GM23338 (cell line): ENCODE measurements at regions not wholly inside any gene's neighbourhood (a gene's known extent, or its start where the extent isn't known, plus 50 kb on each side); places are given as distances from the start of the nearest gene placed in this dataset.

Experiments
- ATAC-seq: fragments of 200-7000 bp; cut with Tn5 transposase; 3 replicates; pipeline ENCODE4 v1.9.1; 2020
- DNase-seq: peaks from one replicate; pipeline ENCODE4 v3.0.0-alpha.2; 2015; ENCODE audit warnings: low spot score
- H2AFZ ChIP-seq: fragments of 200-600 bp; sonication (generic); 2 replicates; pipeline ENCODE4 v1.8.0; 2016; ENCODE audit warnings: antibody characterized with exemption, mild to moderate bottlenecking, moderate library complexity
- H3F3A ChIP-seq: fragments of 200-600 bp; sonication (generic); replicated peaks from 2 replicates; pipeline ENCODE4 v1.8.0; 2017; ENCODE audit warnings: antibody characterized with exemption, mixed run types, low read depth
- H3K27ac ChIP-seq: fragments of 200-600 bp; sonication (generic); 2 replicates; pipeline ENCODE4 v1.6.1; 2016; ENCODE audit warnings: low read depth
- H3K27me3 ChIP-seq: fragments of 200-600 bp; sonication (generic); 2 replicates; pipeline ENCODE4 v1.8.0; 2016; ENCODE audit warnings: mild to moderate bottlenecking, mixed run types, moderate library complexity; ENCODE audit not compliant: insufficient read depth
- H3K36me3 ChIP-seq: fragments of 200-600 bp; sonication (generic); 2 replicates; pipeline ENCODE4 v1.8.0; 2016; ENCODE audit warnings: mild to moderate bottlenecking; ENCODE audit not compliant: insufficient read depth
- H3K4me1 ChIP-seq: fragments of 200-600 bp; sonication (generic); 2 replicates; pipeline ENCODE4 v1.8.0; 2016; ENCODE audit warnings: mild to moderate bottlenecking, moderate library complexity; ENCODE audit not compliant: insufficient read depth
- H3K4me2 ChIP-seq: fragments of 200-600 bp; sonication (generic); 2 replicates; pipeline ENCODE4 v1.7.1; 2017; ENCODE audit warnings: mixed run types
- H3K4me3 ChIP-seq: fragments of 200-600 bp; sonication (generic); 2 replicates; pipeline ENCODE4 v1.6.1; 2016; ENCODE audit warnings: mixed run types
- H3K79me2 ChIP-seq: fragments of 200-600 bp; sonication (generic); replicated peaks from 2 replicates; pipeline ENCODE4 v1.8.0; 2017; ENCODE audit warnings: mild to moderate bottlenecking; ENCODE audit not compliant: insufficient read depth
- H3K9me2 ChIP-seq: fragments of 200-600 bp; sonication (generic); 2 replicates; pipeline ENCODE4 v1.8.0; 2017; ENCODE audit not compliant: insufficient read depth
- H4K20me1 ChIP-seq: fragments of 200-600 bp; sonication (generic); replicated peaks from 2 replicates; pipeline ENCODE4 v1.8.0; 2017; ENCODE audit warnings: mild to moderate bottlenecking; ENCODE audit not compliant: insufficient read depth
- H3K27ac Mint-ChIP-seq: 2 replicates; pipeline ENCODE4 v1.8.0; 2020; ENCODE audit warnings: inconsistent platforms, mild to moderate bottlenecking, moderate library complexity, mixed read lengths
- H3K27me3 Mint-ChIP-seq: 3 replicates; pipeline ENCODE4 v1.8.0; 2022; ENCODE audit warnings: low read depth, mild to moderate bottlenecking, moderate library complexity, mixed read lengths, inconsistent platforms; ENCODE audit not compliant: insufficient read depth, poor library complexity
- H3K36me3 Mint-ChIP-seq: 3 replicates; pipeline ENCODE4 v1.8.0; 2021; ENCODE audit warnings: low read depth, mild to moderate bottlenecking, inconsistent platforms, moderate library complexity, mixed read lengths
- H3K4me1 Mint-ChIP-seq: 3 replicates; pipeline ENCODE4 v1.8.0; 2020; ENCODE audit warnings: mild to moderate bottlenecking, inconsistent platforms, mixed read lengths
- H3K4me3 Mint-ChIP-seq: 3 replicates; pipeline ENCODE4 v1.8.0; 2021; ENCODE audit warnings: moderate library complexity, mild to moderate bottlenecking, inconsistent platforms, mixed read lengths
- H3K9me3 Mint-ChIP-seq: 3 replicates; pipeline ENCODE4 v1.8.0; 2020; ENCODE audit warnings: moderate library complexity, mild to moderate bottlenecking, inconsistent platforms, mixed read lengths
- EZH2 ChIP-seq: fragments of 200-600 bp; sonication (generic); IDR thresholded peaks from one replicate; pipeline ENCODE4 v1.8.0; 2017; ENCODE audit warnings: antibody characterized with exemption, mild to moderate bottlenecking, low read depth; ENCODE audit not compliant: unreplicated experiment
- ZNF114 ChIP-seq: fragments of 250-450 bp; sonication (Bioruptor Pico); IDR thresholded peaks from 2 replicates; pipeline ENCODE4 v1.5.0; 2020; ENCODE audit warnings: mild to moderate bottlenecking, moderate library complexity
- ZNF462 ChIP-seq: fragments of 250-450 bp; sonication (Bioruptor Pico); IDR thresholded peaks from 2 replicates; pipeline ENCODE4 v1.5.0; 2020; ENCODE audit warnings: mild to moderate bottlenecking, moderate library complexity
- TF ChIP-seq, protein P1 (sequence below): IDR thresholded peaks from 2 replicates; pipeline ENCODE4 v1.6.1; 2016; ENCODE audit warnings: antibody characterized with exemption

DNA sequence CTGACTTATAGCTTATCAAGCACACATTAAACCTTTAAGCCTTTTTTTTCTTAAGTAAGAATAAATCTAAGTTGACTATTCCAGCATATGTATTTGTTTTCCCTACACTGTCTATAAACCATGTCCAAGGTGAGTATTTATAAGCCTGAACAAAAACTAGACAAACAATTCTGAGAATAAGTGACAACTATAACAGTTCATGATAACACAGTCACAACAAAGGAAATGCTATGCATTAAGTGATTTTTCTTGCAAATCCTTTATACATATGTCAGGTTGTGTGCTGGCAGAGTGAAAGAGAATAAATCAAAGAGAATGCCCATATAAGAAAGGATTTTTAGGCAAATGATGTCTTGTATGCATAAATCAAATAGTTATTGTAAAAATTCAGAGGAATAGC lies 408.8 kb upstream of the KIF2A start (continued):
- TF ChIP-seq, protein P1, sequence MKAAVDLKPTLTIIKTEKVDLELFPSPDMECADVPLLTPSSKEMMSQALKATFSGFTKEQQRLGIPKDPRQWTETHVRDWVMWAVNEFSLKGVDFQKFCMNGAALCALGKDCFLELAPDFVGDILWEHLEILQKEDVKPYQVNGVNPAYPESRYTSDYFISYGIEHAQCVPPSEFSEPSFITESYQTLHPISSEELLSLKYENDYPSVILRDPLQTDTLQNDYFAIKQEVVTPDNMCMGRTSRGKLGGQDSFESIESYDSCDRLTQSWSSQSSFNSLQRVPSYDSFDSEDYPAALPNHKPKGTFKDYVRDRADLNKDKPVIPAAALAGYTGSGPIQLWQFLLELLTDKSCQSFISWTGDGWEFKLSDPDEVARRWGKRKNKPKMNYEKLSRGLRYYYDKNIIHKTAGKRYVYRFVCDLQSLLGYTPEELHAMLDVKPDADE: no peak
- no peak for TF ChIP-seq ZNF114 (CRISPR knock-in tag)

DNA sequence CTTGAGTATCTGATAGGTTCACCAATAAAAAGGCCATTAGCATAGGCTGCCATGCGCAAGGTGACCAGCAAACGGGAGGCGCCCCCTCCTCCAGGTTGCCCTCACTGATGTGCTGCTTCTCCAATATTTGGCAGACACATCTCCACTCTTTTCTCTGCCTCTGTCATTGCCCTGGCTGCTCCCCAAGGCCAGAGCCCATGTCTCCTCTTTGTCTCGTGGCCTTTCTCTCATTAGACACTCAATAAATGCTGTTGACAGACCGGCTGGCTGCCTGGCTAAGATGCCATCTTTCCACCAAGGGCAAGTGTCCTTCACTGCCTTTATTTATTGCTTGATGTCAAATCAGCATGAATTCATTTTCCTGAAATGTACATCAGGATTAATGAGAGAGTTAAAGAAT lies 404.0 kb upstream of the KIF2A start:
- no peaks in the 10 kb centered on the region for H3K36me3 ChIP-seq
- H2AFZ ChIP-seq: 0 out of 2 replicates have a peak overlapping the region, but pooled peaks have one; percentile 5
- H3K4me1 ChIP-seq: no peaks in the 10 kb centered on the region
- no peak overlapping the region for H3K4me2 ChIP-seq
- Mint-ChIP-seq H3K4me1 (no peaks in the 10 kb centered on the region), H3K9me3 (no peaks in the 10 kb centered on the region; the same call in 2 of the 3 replicates), H3K36me3 (no peaks in the 10 kb centered on the region), H3K27ac (no peak overlapping the region), H3K4me3 (no peak overlapping the region), H3K27me3 (peaks cover 3% of the 10 kb centered on the region)
- TF ChIP-seq ZNF462 (CRISPR knock-in tag) (no peak), EZH2 (no peak)
- no peaks in the 10 kb centered on the region for H3F3A ChIP-seq
- ATAC-seq (no peak), DNase-seq (no peak)
- no peaks in the 10 kb centered on the region for H3K79me2 ChIP-seq
- H4K20me1 ChIP-seq: no peaks in the 10 kb centered on the region
- no peak overlapping the region for H3K27ac ChIP-seq
- no peaks in the 10 kb centered on the region for H3K27me3 ChIP-seq
- no peaks in the 10 kb centered on the region for H3K9me2 ChIP-seq
- no peak overlapping the region for H3K4me3 ChIP-seq
